SK-N-SH treated with all-trans-retinoic acid at 6 μM for 48 hours (cell line): ENCODE measurements at regions not wholly inside any gene's neighbourhood (a gene's known extent, or its start where the extent isn't known, plus 50 kb on each side); places are given as distances from the start of the nearest gene placed in this dataset.

ENCODE experiments used
- CSDC2 ChIP-seq: fragments of 250-450 bp; sonication (Bioruptor Pico); IDR thresholded peaks from 2 replicates; pipeline ENCODE4 v1.5.0; 2020; ENCODE audit warnings: mild to moderate bottlenecking, moderate library complexity
- GLIS3 ChIP-seq: fragments of 250-450 bp; sonication (Bioruptor Pico); IDR thresholded peaks from 2 replicates; pipeline ENCODE4 v1.5.0; 2020; ENCODE audit warnings: mild to moderate bottlenecking, moderate library complexity
- PATZ1 ChIP-seq: fragments of 250-450 bp; sonication (Bioruptor Pico); IDR thresholded peaks from 2 replicates; pipeline ENCODE4 v1.8.0; 2020; ENCODE audit warnings: mild to moderate bottlenecking, moderate library complexity, borderline replicate concordance
- RARB ChIP-seq: fragments of 250-450 bp; sonication (Bioruptor Pico); IDR thresholded peaks from 2 replicates; pipeline ENCODE4 v1.8.0; 2021; ENCODE audit warnings: mild to moderate bottlenecking, moderate library complexity
- SNAI2 ChIP-seq: fragments of 250-450 bp; sonication (Bioruptor Pico); IDR thresholded peaks from 2 replicates; pipeline ENCODE4 v1.5.0; 2020; ENCODE audit warnings: mild to moderate bottlenecking, moderate library complexity
- ZFP30 ChIP-seq: fragments of 450-650 bp; formaldehyde crosslinking; IDR thresholded peaks from 2 replicates; pipeline ENCODE4 v1.5.0; 2022; ENCODE audit warnings: mild to moderate bottlenecking, moderate library complexity
- ZNF565 ChIP-seq: fragments of 450-650 bp; formaldehyde crosslinking; conservative IDR thresholded peaks from 2 replicates; pipeline ENCODE4 v1.5.0; 2020; ENCODE audit warnings: low read depth, mild to moderate bottlenecking, moderate library complexity
- ZNF70 ChIP-seq: fragments of 450-650 bp; formaldehyde crosslinking; IDR thresholded peaks from 2 replicates; pipeline ENCODE4 v1.5.0; 2020; ENCODE audit warnings: mild to moderate bottlenecking, moderate library complexity

GRCh38 chrX:69107231-69107739 is 58.0 kb downstream of the PJA1 start:
- TF ChIP-seq SNAI2 (CRISPR knock-in tag) (no peak), ZNF70 (no peak), PATZ1 (CRISPR knock-in tag) (no peak), GLIS3 (CRISPR knock-in tag) (no peak), ZNF565 (CRISPR knock-in tag) (no peak), ZFP30 (no peak), CSDC2 (CRISPR knock-in tag) (no peak), RARB (CRISPR knock-in tag) (no peak)
